ENCODE measurements at regions not wholly inside any gene's neighbourhood (a gene's known extent, or its start where the extent isn't known, plus 50 kb on each side); places are given as distances from the start of the nearest gene placed in this dataset.

- TF ChIP-seq DDIT3 (CRISPR knock-in tag; IDR thresholded peaks at IDR 0.05) (no peak), ZNF143 (CRISPR knock-in tag; IDR thresholded peaks at IDR 0.05) (no peak), NFRKB (IDR thresholded peaks at IDR 0.05) (no peak), SNRNP70 (IDR thresholded peaks at IDR 0.05; ENCODE audit: low read depth, low read length) (no peak), RNF2 (conservative IDR thresholded peaks at IDR 0.05; ENCODE audit: low read depth) (no peak), ZBTB26 (CRISPR knock-in tag; IDR thresholded peaks at IDR 0.05; ENCODE audit: borderline replicate concordance) (no peak), ZFX (CRISPR knock-in tag; IDR thresholded peaks at IDR 0.05; ENCODE audit: low read depth) (no peak), NRL (CRISPR knock-in tag; IDR thresholded peaks at IDR 0.05; ENCODE audit: borderline replicate concordance) (no peak)
Observed at GRCh38 chr18:8507915-8508705, 101.1 kb upstream of the RAB12 start (continued).

DNA sequence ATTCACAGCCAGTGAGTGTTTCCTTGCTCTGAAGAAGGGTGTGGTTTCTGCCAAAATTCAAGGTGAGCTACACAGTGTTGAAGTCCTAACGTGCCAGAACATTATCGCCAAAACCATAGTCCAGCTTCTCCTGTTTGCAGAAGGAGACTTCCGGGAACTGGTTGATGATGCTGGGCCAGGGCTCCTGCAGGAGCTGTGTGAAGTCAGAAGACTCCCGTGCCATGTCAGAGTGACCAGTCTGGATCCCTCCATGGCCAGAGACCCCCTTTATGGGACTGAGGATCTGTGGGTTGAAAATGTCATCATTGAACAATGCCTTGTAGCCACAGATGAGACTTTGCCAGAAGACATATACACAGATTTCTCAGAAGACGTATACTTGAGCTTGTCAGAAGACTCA is 96.0 kb upstream of the RAB12 start:
- H2AFZ ChIP-seq (ENCODE audit: low read length): no peak overlapping the region
- H3K4me2 ChIP-seq (ENCODE audit: low read depth, low read length): no peak overlapping the region
- POLR2A ChIA-PET: no interaction called here
- H3K36me3 ChIP-seq (replicated peaks in 1 of 2; ENCODE audit: control insufficient read depth in 1 of 2, insufficient read depth in 2 of 2, low read length in 2 of 2): no peaks in the 10 kb centered on the region
- BruUV-seq (replicated peaks): no TSS peak
- no peak overlapping the region for H3K27ac ChIP-seq (ENCODE audit: extremely low read length, insufficient read depth, low read length)
- no peak for DNase-seq (ENCODE audit: low spot score)
- H3K4me3 ChIP-seq (replicated peaks in 1 of 3; ENCODE audit: insufficient read depth in 1 of 3, low read depth in 2 of 3, low read length in 3 of 3): no peak overlapping the region
- no peak overlapping the region for H3K9ac ChIP-seq (ENCODE audit: insufficient read depth, low read depth, low read length)
- WGBS (ENCODE audit: low lambda C conversion rate): 58% methylated on average over 3 of the region's 5 CpGs
- H3K27me3 ChIP-seq (ENCODE audit: control insufficient read depth in 1 of 2, insufficient read depth in 2 of 2, low read length in 2 of 2): peaks cover 0 to 19% of the 10 kb centered on the region in 2 experiments; a peak in 3 of 5 replicates
- no peaks in the 10 kb centered on the region for H3K79me2 ChIP-seq (ENCODE audit: insufficient read depth, low read length)
- in situ Hi-C loops (cut with HindIII; ENCODE audit: extremely low pct_ligation_motif_present, low pct_unique_long_range_greater_than_20kb) (no loop called here), intact Hi-C loops (cut with micrococcal nuclease; ENCODE audit: unreplicated experiment) (no loop called here)
- FAIRE-seq: no peak
- no peaks in the 10 kb centered on the region for H4K20me1 ChIP-seq (ENCODE audit: insufficient read depth, low read length)
- no peak for ATAC-seq
- CTCF ChIA-PET (ENCODE audit: low intra/inter-chr PET ratio, low total read pairs): no interaction called here
- H3K9me3 ChIP-seq (ENCODE audit: low read length): no peaks in the 10 kb centered on the region
- H3K4me1 ChIP-seq (ENCODE audit: insufficient read depth, low read length): peaks cover 20% of the 10 kb centered on the region
- no peak for TF ChIP-seq ZBTB8A (CRISPR knock-in tag; IDR thresholded peaks at IDR 0.05; ENCODE audit: borderline replicate concordance, low read depth)
- TF ChIP-seq ZIK1 (CRISPR knock-in tag; IDR thresholded peaks at IDR 0.05; ENCODE audit: borderline replicate concordance, low read depth): no peak
- TF ChIP-seq, protein P1, sequence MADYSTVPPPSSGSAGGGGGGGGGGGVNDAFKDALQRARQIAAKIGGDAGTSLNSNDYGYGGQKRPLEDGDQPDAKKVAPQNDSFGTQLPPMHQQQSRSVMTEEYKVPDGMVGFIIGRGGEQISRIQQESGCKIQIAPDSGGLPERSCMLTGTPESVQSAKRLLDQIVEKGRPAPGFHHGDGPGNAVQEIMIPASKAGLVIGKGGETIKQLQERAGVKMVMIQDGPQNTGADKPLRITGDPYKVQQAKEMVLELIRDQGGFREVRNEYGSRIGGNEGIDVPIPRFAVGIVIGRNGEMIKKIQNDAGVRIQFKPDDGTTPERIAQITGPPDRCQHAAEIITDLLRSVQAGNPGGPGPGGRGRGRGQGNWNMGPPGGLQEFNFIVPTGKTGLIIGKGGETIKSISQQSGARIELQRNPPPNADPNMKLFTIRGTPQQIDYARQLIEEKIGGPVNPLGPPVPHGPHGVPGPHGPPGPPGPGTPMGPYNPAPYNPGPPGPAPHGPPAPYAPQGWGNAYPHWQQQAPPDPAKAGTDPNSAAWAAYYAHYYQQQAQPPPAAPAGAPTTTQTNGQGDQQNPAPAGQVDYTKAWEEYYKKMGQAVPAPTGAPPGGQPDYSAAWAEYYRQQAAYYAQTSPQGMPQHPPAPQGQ (CRISPR knock-in tag; IDR thresholded peaks at IDR 0.05; ENCODE audit: borderline replicate concordance): no peak
- TF ChIP-seq ERF (CRISPR knock-in tag; IDR thresholded peaks at IDR 0.05): no peak
- TF ChIP-seq GPN1 (CRISPR knock-in tag; IDR thresholded peaks at IDR 0.05; ENCODE audit: borderline replicate concordance): no peak

Measured in HepG2 (cell line).